ENCODE measurements at regions not wholly inside any gene's neighbourhood (a gene's known extent, or its start where the extent isn't known, plus 50 kb on each side); places are given as distances from the start of the nearest gene placed in this dataset.

DNA sequence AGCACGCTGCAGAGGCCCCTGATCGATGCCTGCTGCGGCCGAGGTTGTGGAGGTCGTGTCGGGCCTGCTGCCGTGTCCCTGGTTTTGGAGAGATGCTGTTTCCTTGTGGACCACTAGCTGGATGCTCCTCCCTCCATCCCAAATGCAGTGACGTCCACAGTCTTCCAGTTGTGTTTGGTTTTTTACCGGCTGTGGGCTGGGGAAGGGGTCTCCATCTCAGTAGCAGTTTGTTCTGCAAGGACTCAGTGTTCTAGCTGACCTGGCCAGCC, 143.0 kb upstream of the SHH start:
- Histone ChIP-seq H3K27me3 (ENCODE audit: insufficient read depth, poor library complexity, severe bottlenecking) (no peaks in the 10 kb centered on the region), H3K27ac (replicated peaks) (no peak overlapping the region), H3K4me3 (replicated peaks; ENCODE audit: insufficient read depth, low read length) (no peak overlapping the region)
- TF ChIP-seq, protein P1, sequence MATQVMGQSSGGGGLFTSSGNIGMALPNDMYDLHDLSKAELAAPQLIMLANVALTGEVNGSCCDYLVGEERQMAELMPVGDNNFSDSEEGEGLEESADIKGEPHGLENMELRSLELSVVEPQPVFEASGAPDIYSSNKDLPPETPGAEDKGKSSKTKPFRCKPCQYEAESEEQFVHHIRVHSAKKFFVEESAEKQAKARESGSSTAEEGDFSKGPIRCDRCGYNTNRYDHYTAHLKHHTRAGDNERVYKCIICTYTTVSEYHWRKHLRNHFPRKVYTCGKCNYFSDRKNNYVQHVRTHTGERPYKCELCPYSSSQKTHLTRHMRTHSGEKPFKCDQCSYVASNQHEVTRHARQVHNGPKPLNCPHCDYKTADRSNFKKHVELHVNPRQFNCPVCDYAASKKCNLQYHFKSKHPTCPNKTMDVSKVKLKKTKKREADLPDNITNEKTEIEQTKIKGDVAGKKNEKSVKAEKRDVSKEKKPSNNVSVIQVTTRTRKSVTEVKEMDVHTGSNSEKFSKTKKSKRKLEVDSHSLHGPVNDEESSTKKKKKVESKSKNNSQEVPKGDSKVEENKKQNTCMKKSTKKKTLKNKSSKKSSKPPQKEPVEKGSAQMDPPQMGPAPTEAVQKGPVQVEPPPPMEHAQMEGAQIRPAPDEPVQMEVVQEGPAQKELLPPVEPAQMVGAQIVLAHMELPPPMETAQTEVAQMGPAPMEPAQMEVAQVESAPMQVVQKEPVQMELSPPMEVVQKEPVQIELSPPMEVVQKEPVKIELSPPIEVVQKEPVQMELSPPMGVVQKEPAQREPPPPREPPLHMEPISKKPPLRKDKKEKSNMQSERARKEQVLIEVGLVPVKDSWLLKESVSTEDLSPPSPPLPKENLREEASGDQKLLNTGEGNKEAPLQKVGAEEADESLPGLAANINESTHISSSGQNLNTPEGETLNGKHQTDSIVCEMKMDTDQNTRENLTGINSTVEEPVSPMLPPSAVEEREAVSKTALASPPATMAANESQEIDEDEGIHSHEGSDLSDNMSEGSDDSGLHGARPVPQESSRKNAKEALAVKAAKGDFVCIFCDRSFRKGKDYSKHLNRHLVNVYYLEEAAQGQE (IDR thresholded peaks at IDR 0.05; ENCODE audit: insufficient replicate concordance, low read depth), result no peak
- TF ChIP-seq GABPA (IDR thresholded peaks at IDR 0.05; ENCODE audit: low read depth) (no peak), SPI1 (IDR thresholded peaks at IDR 0.05; ENCODE audit: borderline replicate concordance, low read depth) (no peak), POLR2AphosphoS5 (IDR thresholded peaks at IDR 0.05; ENCODE audit: low read depth) (no peak)
- TF ChIP-seq, protein P2, sequence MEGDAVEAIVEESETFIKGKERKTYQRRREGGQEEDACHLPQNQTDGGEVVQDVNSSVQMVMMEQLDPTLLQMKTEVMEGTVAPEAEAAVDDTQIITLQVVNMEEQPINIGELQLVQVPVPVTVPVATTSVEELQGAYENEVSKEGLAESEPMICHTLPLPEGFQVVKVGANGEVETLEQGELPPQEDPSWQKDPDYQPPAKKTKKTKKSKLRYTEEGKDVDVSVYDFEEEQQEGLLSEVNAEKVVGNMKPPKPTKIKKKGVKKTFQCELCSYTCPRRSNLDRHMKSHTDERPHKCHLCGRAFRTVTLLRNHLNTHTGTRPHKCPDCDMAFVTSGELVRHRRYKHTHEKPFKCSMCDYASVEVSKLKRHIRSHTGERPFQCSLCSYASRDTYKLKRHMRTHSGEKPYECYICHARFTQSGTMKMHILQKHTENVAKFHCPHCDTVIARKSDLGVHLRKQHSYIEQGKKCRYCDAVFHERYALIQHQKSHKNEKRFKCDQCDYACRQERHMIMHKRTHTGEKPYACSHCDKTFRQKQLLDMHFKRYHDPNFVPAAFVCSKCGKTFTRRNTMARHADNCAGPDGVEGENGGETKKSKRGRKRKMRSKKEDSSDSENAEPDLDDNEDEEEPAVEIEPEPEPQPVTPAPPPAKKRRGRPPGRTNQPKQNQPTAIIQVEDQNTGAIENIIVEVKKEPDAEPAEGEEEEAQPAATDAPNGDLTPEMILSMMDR (IDR thresholded peaks at IDR 0.05; ENCODE audit: insufficient read depth, low read length), result no peak
- no peak for DNase-seq (ENCODE audit: low read depth in 1 of 2, low spot score in 1 of 2)

DNA sequence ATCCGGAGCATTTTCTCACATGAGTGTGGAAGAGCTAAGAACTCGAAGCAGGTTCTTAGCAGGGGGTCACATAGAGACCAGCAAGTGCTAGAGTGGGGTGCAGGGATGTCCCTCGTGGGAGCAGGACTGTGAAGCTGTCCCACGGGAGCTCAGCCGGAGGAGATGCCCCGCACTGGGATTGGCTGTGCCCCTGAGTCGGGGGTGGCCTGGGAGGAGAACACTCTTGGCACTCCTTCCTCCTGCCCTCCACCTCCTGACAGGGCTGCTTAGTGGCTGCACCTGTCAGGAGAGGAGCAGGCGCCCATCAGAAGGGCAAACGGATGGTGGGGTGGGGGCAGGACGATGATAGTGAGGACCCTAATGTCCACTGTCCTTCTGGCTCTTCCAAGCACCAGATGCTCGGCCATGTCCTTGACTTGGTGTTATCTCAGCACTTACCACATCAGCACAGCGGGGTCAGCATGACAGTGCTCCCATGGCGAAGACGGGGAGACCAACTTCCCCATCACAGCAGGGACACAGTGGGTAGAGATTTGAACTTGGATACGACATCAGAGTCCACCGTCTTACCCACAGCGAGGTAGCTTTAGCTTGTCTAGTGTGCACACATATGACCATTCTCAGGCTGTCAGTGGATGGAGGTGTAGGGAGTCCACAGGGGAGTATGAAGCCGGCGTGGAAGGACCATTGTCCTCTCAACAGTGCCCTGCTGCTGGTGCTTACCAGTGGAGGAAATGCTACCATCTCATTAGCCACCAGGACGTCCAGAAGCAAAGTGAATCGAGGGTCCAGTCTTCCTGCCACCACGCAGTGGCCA, 142.5 kb upstream of the SHH start:
- H3K27me3 ChIP-seq (ENCODE audit: insufficient read depth, poor library complexity, severe bottlenecking), result no peaks in the 10 kb centered on the region
- no peak for DNase-seq (ENCODE audit: low read depth in 1 of 2, low spot score in 1 of 2)
- no peak overlapping the region for H3K4me3 ChIP-seq (replicated peaks; ENCODE audit: insufficient read depth, low read length)
- no peak overlapping the region for H3K27ac ChIP-seq (replicated peaks)
- TF ChIP-seq GABPA (IDR thresholded peaks at IDR 0.05; ENCODE audit: low read depth) (no peak), SPI1 (IDR thresholded peaks at IDR 0.05; ENCODE audit: borderline replicate concordance, low read depth) (no peak), POLR2AphosphoS5 (IDR thresholded peaks at IDR 0.05; ENCODE audit: low read depth) (no peak)
- TF ChIP-seq, protein P2 (IDR thresholded peaks at IDR 0.05; ENCODE audit: insufficient read depth, low read length), result no peak
- TF ChIP-seq, protein P1 (IDR thresholded peaks at IDR 0.05; ENCODE audit: insufficient replicate concordance, low read depth), result no peak

DNA sequence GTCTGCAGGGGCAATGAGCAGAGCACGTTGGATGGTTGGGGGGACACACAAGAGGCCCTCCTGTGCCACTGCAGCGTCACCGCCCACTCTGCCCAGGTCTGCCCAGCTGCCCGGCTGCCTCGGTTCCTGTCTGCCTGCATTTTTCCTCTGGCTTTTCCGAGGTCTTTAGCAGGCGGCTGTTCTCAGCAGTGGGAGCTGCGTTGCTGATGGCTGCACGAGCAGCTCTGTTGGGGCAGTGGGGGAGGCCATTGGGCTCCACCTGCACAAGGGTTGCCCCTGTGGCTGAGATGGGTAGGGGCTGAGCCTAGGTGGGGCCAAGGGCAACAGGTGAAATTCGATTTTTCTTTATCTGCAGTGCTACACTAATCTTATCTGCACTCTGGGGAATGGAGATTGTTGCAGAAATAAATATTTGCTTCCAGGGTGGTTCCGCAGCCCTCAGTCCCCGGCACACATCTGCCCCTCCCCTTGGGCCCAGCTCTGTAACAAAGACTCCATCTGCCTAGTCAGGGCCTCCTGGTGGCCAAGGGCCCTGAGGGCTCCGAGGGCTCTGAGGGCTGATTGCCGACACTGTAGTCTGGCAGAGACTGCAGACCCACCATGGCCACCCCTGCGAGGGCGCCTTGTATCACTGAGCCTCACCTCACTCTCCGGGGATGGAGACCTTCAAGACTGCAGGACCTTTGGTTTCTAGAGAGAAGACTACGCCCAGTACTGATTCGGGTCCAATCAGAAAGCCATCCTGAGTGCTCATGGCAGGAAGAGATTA, 141.7 kb upstream of the SHH start:
- Histone ChIP-seq H3K27ac (replicated peaks) (no peak overlapping the region), H3K4me3 (replicated peaks; ENCODE audit: insufficient read depth, low read length) (no peak overlapping the region), H3K27me3 (ENCODE audit: insufficient read depth, poor library complexity, severe bottlenecking) (no peaks in the 10 kb centered on the region)
- TF ChIP-seq POLR2AphosphoS5 (IDR thresholded peaks at IDR 0.05; ENCODE audit: low read depth) (no peak), SPI1 (IDR thresholded peaks at IDR 0.05; ENCODE audit: borderline replicate concordance, low read depth) (no peak)
- TF ChIP-seq, protein P2 (IDR thresholded peaks at IDR 0.05; ENCODE audit: insufficient read depth, low read length), result no peak
- TF ChIP-seq, protein P1 (IDR thresholded peaks at IDR 0.05; ENCODE audit: insufficient replicate concordance, low read depth), result no peak
- no peak for DNase-seq (ENCODE audit: low read depth in 1 of 2, low spot score in 1 of 2)
